ENCODE measurements at regions not wholly inside any gene's neighbourhood (a gene's known extent, or its start where the extent isn't known, plus 50 kb on each side); places are given as distances from the start of the nearest gene placed in this dataset.
"Not testable (repeated sequence)": the region's sequence is repeated elsewhere in the genome, so short reads cannot be mapped to it uniquely, and the experiment has no call there.

- FAIRE-seq; H3K27me3 ChIP-seq (replicated peaks in 1 of 4; ENCODE audit: control insufficient read depth in 3 of 4, extremely low read depth in 1 of 4, insufficient read depth in 3 of 4, low read length in 3 of 4); H4K5ac ChIP-seq (ENCODE audit: insufficient read length, low read depth, low read length); H3K9ac ChIP-seq (replicated peaks in 1 of 4; ENCODE audit: extremely low read depth in 1 of 4, low read depth in 3 of 4, low read length in 3 of 4); H2AFZ ChIP-seq (ENCODE audit: low read length); H4K20me1 ChIP-seq (replicated peaks in 1 of 2; ENCODE audit: control insufficient read depth in 1 of 2, insufficient read depth in 2 of 2, low read length in 2 of 2); H3K23ac ChIP-seq (ENCODE audit: insufficient read length); H3K4ac ChIP-seq (replicated peaks; ENCODE audit: insufficient read length, low read depth, low read length); H3K4me3 ChIP-seq (ENCODE audit: extremely low read depth in 1 of 4, insufficient read depth in 2 of 4, low read depth in 3 of 4, low read length in 4 of 4); H2BK5ac ChIP-seq (ENCODE audit: low read depth, low read length); H3K79me2 ChIP-seq (ENCODE audit: control insufficient read depth in 1 of 2, insufficient read depth in 2 of 2, low read length in 2 of 2); H4K91ac ChIP-seq (replicated peaks; ENCODE audit: insufficient read length, low read length); H2BK120ac ChIP-seq (replicated peaks; ENCODE audit: low read depth, low read length); H3K27ac ChIP-seq (ENCODE audit: low read depth, low read length); H3K23me2 ChIP-seq (ENCODE audit: low read depth, low read length); H2BK12ac ChIP-seq (ENCODE audit: low read depth, low read length); H3K14ac ChIP-seq (ENCODE audit: insufficient read length); H2BK15ac ChIP-seq (ENCODE audit: low read length); H3K4me1 ChIP-seq (replicated peaks in 1 of 4; ENCODE audit: control insufficient read depth in 3 of 4, insufficient read depth in 4 of 4, low read length in 3 of 4); H3K9me3 ChIP-seq (ENCODE audit: insufficient read depth in 2 of 2, low read depth in 1 of 2, low read length in 1 of 2); H3K4me2 ChIP-seq (ENCODE audit: insufficient read depth in 1 of 2, low read depth in 2 of 2, low read length in 2 of 2); H2BK20ac ChIP-seq (ENCODE audit: low read length); H3K18ac ChIP-seq (ENCODE audit: extremely low read depth, low read length); H3K36me3 ChIP-seq (ENCODE audit: control insufficient read depth in 2 of 4, insufficient read depth in 4 of 4, low read length in 3 of 4); H2AK5ac ChIP-seq (ENCODE audit: low read depth, low read length); H3K79me1 ChIP-seq (ENCODE audit: low read depth, low read length); H3K56ac ChIP-seq (replicated peaks; ENCODE audit: insufficient read length, low read depth, low read length); POLR2A ChIA-PET (ENCODE audit: partially characterized antibody); DNase-seq (ENCODE audit: low read depth in 1 of 2, low spot score in 2 of 2); H4K8ac ChIP-seq (ENCODE audit: extremely low read depth, insufficient read depth, low read length): not testable (repeated sequence)
- 80% methylated on average over 1 of the region's 1 CpG; no CpG with 5 or more reads in 1 of the 2 experiments for WGBS, 2 experiments (ENCODE audit: extremely low coverage in 1 of 2, insufficient coverage in 1 of 2, insufficient read length in 1 of 2, insufficient replicate concordance in 2 of 2, low coverage in 1 of 2, low lambda C conversion rate in 2 of 2, missing lambda C conversion rate in 1 of 2)
- CTCF ChIA-PET (ENCODE audit: partially characterized antibody) = interaction anchor here (1.0 kb wide), 1 partner anchor 9 kb away, joined by 3 read pairs; no protein-coding TSS in a partner anchor
Measured at GRCh38 chr4:52442524-52442923, 216.6 kb downstream of the USP46 start.

Measured in H1 (cell line).